Mucosa of descending colon (tissue), 3 donors: ENCODE measurements at regions not wholly inside any gene's neighbourhood (a gene's known extent, or its start where the extent isn't known, plus 50 kb on each side); places are given as distances from the start of the nearest gene placed in this dataset.

Source experiments
- ATAC-seq: fragments of 200-7000 bp; cut with Tn5 transposase; one replicate; pipeline ENCODE4 v1.9.1; 2020; ENCODE audit warnings: mild to moderate bottlenecking, moderate library complexity
- DNase-seq, 3 donors: peaks; one replicate each; pipeline ENCODE4 v3.0.0-alpha.2; 2020
- H3K36me3 ChIP-seq: fragments of 200-600 bp; one replicate; pipeline ENCODE4 v1.8.0; 2021; ENCODE audit warnings: low read depth, mild to moderate bottlenecking
- H3K4me1 ChIP-seq: fragments of 200-600 bp; one replicate; pipeline ENCODE4 v1.8.0; 2021; ENCODE audit warnings: low read depth, mild to moderate bottlenecking
- H3K4me3 ChIP-seq: fragments of 200-600 bp; one replicate; pipeline ENCODE4 v1.8.0; 2021; ENCODE audit warnings: mild to moderate bottlenecking
- H3K9me3 ChIP-seq: fragments of 200-600 bp; one replicate; pipeline ENCODE4 v1.8.0; 2021; ENCODE audit warnings: mild to moderate bottlenecking
- CTCF ChIP-seq: fragments of 200-600 bp; IDR thresholded peaks from one replicate; pipeline ENCODE4 v1.8.0; 2022; ENCODE audit warnings: antibody characterized with exemption, mild to moderate bottlenecking
- intact Hi-C, 2 donors: fragments of 100-400 bp; cut with DNase I in 1 of 2; cut with micrococcal nuclease in 1 of 2; formaldehyde crosslinking; loops; one replicate each; pipeline versions ENCODE4 v1.11.0 to v1.11.1; 2022; cut with DNase I, micrococcal nuclease
- donor health status: DM: no; HTN: no; CAD: no; lungs with moderate emphysema.
- donor health status: DM: no; HTN: no; CAD: no.
- donor health status: DM: no; HTN: yes; CAD: no.

- intact Hi-C loops, result no loop called here
- DNase-seq, result no peak
Observed at GRCh38 chr15:39332846-39333245, 248.0 kb upstream of the THBS1 start.

GRCh38 chr15:39333393-39333792 is 247.5 kb upstream of the THBS1 start:
- intact Hi-C loops, result no loop called here

More at GRCh38 chr15:39332846-39333245, 248.0 kb upstream of the THBS1 start:
- Histone ChIP-seq H3K9me3 (no peaks in the 10 kb centered on the region), H3K4me1 (peaks cover 4% of the 10 kb centered on the region), H3K4me3 (no peak overlapping the region), H3K36me3 (no peaks in the 10 kb centered on the region)
- ATAC-seq, result no peak
- no peak for TF ChIP-seq CTCF

GRCh38 chr15:39333896-39334295 is 247.0 kb upstream of the THBS1 start:
- no peak for TF ChIP-seq CTCF
- no peak for DNase-seq
- Histone ChIP-seq H3K4me1 (peaks cover 4% of the 10 kb centered on the region), H3K4me3 (no peak overlapping the region), H3K36me3 (no peaks in the 10 kb centered on the region), H3K9me3 (no peaks in the 10 kb centered on the region)
- intact Hi-C loops, result no loop called here
- no peak for ATAC-seq

More at GRCh38 chr15:39333393-39333792, 247.5 kb upstream of the THBS1 start:
- Histone ChIP-seq H3K36me3 (no peaks in the 10 kb centered on the region), H3K9me3 (no peaks in the 10 kb centered on the region), H3K4me3 (no peak overlapping the region), H3K4me1 (peaks cover 4% of the 10 kb centered on the region)
- no peak for TF ChIP-seq CTCF
- no peak for ATAC-seq
- no peak for DNase-seq

- Histone ChIP-seq H3K4me1 (peaks cover 4% of the 10 kb centered on the region), H3K9me3 (no peaks in the 10 kb centered on the region), H3K4me3 (no peak overlapping the region), H3K36me3 (no peaks in the 10 kb centered on the region)
- no peak for TF ChIP-seq CTCF
- ATAC-seq (no peak), DNase-seq (no peak)
- intact Hi-C loops, result no loop called here
Observed at GRCh38 chr15:39336926-39337325, 244.0 kb upstream of the THBS1 start.

- Histone ChIP-seq H3K4me3 (no peak overlapping the region), H3K4me1 (peaks cover 4% of the 10 kb centered on the region), H3K9me3 (no peaks in the 10 kb centered on the region), H3K36me3 (no peaks in the 10 kb centered on the region)
- ATAC-seq (no peak), DNase-seq (no peak)
- intact Hi-C loops, result no loop called here
- no peak for TF ChIP-seq CTCF
Observed at GRCh38 chr15:39338251-39338650, 242.6 kb upstream of the THBS1 start.
